M059J (cell line): ENCODE measurements at regions not wholly inside any gene's neighbourhood (a gene's known extent, or its start where the extent isn't known, plus 50 kb on each side); places are given as distances from the start of the nearest gene placed in this dataset.
"Not testable (repeated sequence)": the region's sequence is repeated elsewhere in the genome, so short reads cannot be mapped to it uniquely, and the experiment has no call there.

Experiments used
- DNase-seq: peaks from one replicate; pipeline ENCODE4 v3.0.0-alpha.2; 2012; ENCODE audit warnings: low read depth

GRCh38 chr20:30393523-30393922, 863.9 kb upstream of the DEFB115 start:
- not testable (repeated sequence) for DNase-seq

- not testable (repeated sequence) for DNase-seq
These were observed 860.4 kb upstream of the DEFB115 start for GRCh38 chr20:30397111-30397510.

GRCh38 chr20:30405061-30405460, 852.4 kb upstream of the DEFB115 start:
- not testable (repeated sequence) for DNase-seq

- not testable (repeated sequence) for DNase-seq
These were observed 851.9 kb upstream of the DEFB115 start for GRCh38 chr20:30405585-30405984.

- DNase-seq, result not testable (repeated sequence)
These were observed 851.1 kb upstream of the DEFB115 start for GRCh38 chr20:30406370-30406769.

GRCh38 chr20:30412972-30413371, 844.5 kb upstream of the DEFB115 start:
- DNase-seq, result no peak

- not testable (repeated sequence) for DNase-seq
These were observed 840.1 kb upstream of the DEFB115 start for GRCh38 chr20:30417387-30417786.

GRCh38 chr20:30418378-30418777, 839.1 kb upstream of the DEFB115 start:
- not testable (repeated sequence) for DNase-seq

- DNase-seq, result no peak
These were observed 838.0 kb upstream of the DEFB115 start for GRCh38 chr20:30419466-30419865.

- not testable (repeated sequence) for DNase-seq
These were observed 837.5 kb upstream of the DEFB115 start for GRCh38 chr20:30419871-30420420.
